K562 (cell line): ENCODE measurements at regions not wholly inside any gene's neighbourhood (a gene's known extent, or its start where the extent isn't known, plus 50 kb on each side); places are given as distances from the start of the nearest gene placed in this dataset.

ENCODE experiments used
- ATAC-seq: fragments of 200-7000 bp; cut with Tn5 transposase; 3 replicates; pipeline ENCODE4 v1.9.1; 2020; ENCODE audit warnings: moderate library complexity
- BruUV-seq: library from RNA; stranded (reverse); fragments of 400-500 nt; replicated peaks from 2 replicates; lab custom pipeline; 2021; lab: Mats Ljungman, UMichigan
- CTCF ChIA-PET: fragments of 300-600 bp; formaldehyde crosslinking; extraction: SDS; loops from one replicate; lab custom pipeline; 2021; ENCODE audit warnings: low intra/inter-chr PET ratio; lab: Yijun Ruan, JAX
- POLR2A ChIA-PET: fragments of 300-600, 350-650 bp; sonication (Branson Sonifier 250); formaldehyde crosslinking; extraction: SDS; loops from one replicate; lab custom pipeline; 2021; ENCODE audit warnings: antibody characterized with exemption, inconsistent platforms; lab: Yijun Ruan, JAX
- DNase-seq, 4 experiments: peaks; one replicate each; pipeline versions ENCODE4 v3.0.0 to v3.0.0-alpha.2; 2011 to 2018; ENCODE audit warnings: low spot score in 3 of 4, mixed read lengths in 3 of 4; ENCODE audit errors: extremely low read depth in 1 of 4
- FAIRE-seq: peaks from 2 replicates; lab custom pipeline; 2011; peaks lifted over from hg19 to GRCh38; lab: Jason Lieb, UNC
- H2AFZ ChIP-seq: 2 replicates; pipeline ENCODE4 v1.6.0; 2011; ENCODE audit warnings: low read depth, low read length, control low read depth, inconsistent platforms
- H3K27ac ChIP-seq: fragments of 200-600 bp; 3 replicates; pipeline ENCODE4 v1.8.0; 2011; ENCODE audit warnings: low read depth, mild to moderate bottlenecking, control low read depth, inconsistent platforms, low read length, moderate library complexity, mixed read lengths; ENCODE audit errors: extremely low read depth
- H3K27me3 ChIP-seq, 2 experiments: fragments of 300-600 bp in 1 of 2; 2 replicates in 1 of 2; 3 replicates in 1 of 2; pipeline versions ENCODE4 v1.6.0 to v1.8.0; 2011; ENCODE audit warnings: inconsistent platforms in 2 of 2, low read length in 2 of 2, mild to moderate bottlenecking in 1 of 2, mixed read lengths in 1 of 2, moderate library complexity in 1 of 2; ENCODE audit not compliant: control insufficient read depth in 2 of 2, insufficient read depth in 2 of 2
- H3K36me3 ChIP-seq: fragments of 300-600 bp; 3 replicates; pipeline ENCODE4 v1.8.0; 2011; ENCODE audit warnings: mild to moderate bottlenecking, low read length, inconsistent platforms; ENCODE audit not compliant: control insufficient read depth, insufficient read depth
- H3K4me1 ChIP-seq, 2 experiments: fragments of 200-600 bp in 1 of 2; replicated peaks in 1 of 2; 2 replicates in 1 of 2; 3 replicates in 1 of 2; pipeline versions ENCODE4 v1.5.1 to v1.8.0; 2011; ENCODE audit warnings: inconsistent platforms in 2 of 2, low read length in 2 of 2, mild to moderate bottlenecking in 1 of 2, mixed read lengths in 1 of 2, moderate library complexity in 1 of 2; ENCODE audit not compliant: control insufficient read depth in 2 of 2, insufficient read depth in 2 of 2
- H3K4me2 ChIP-seq: 2 replicates; pipeline ENCODE4 v1.6.1; 2011; ENCODE audit warnings: low read length, control low read depth, inconsistent platforms, mixed read lengths; ENCODE audit not compliant: insufficient read depth
- H3K4me3 ChIP-seq: fragments of 200-600 bp; sonication (generic), shearing (Covaris generic); 2 replicates; pipeline ENCODE4 v1.5.1; 2016; ENCODE audit warnings: control low read depth, inconsistent platforms
- H3K79me2 ChIP-seq: fragments of 200-600 bp; 3 replicates; pipeline ENCODE4 v1.8.0; 2011; ENCODE audit warnings: low read length, inconsistent platforms; ENCODE audit not compliant: control insufficient read depth, insufficient read depth
- H3K9ac ChIP-seq, 2 experiments: 2 replicates each; pipeline versions ENCODE4 v1.6.0 to v1.6.1; 2011; ENCODE audit warnings: low read depth in 2 of 2, low read length in 2 of 2, control low read depth in 1 of 2, inconsistent platforms in 1 of 2, mild to moderate bottlenecking in 1 of 2, mixed read lengths in 1 of 2; ENCODE audit not compliant: insufficient read depth in 1 of 2
- H3K9me1 ChIP-seq: one replicate; pipeline ENCODE4 v1.6.0; 2011; ENCODE audit warnings: inconsistent platforms, mild to moderate bottlenecking, low read length, moderate library complexity; ENCODE audit not compliant: control insufficient read depth, insufficient read depth
- H3K9me3 ChIP-seq: replicated peaks from 2 replicates; pipeline ENCODE4 v1.5.1; 2011; ENCODE audit warnings: low read depth, low read length, inconsistent platforms; ENCODE audit not compliant: control insufficient read depth, insufficient read depth
- H4K20me1 ChIP-seq: replicated peaks from 2 replicates; pipeline ENCODE4 v1.6.1; 2011; ENCODE audit warnings: low read length, inconsistent platforms, mixed read lengths; ENCODE audit not compliant: control insufficient read depth, insufficient read depth
- CEBPG ChIP-seq, 3 experiments: fragments of 200-800 bp in 1 of 3; sonication (Bioruptor generic) in 1 of 3; sonication (generic) in 1 of 3; formaldehyde crosslinking in 1 of 3; IDR thresholded peaks in 2 of 3; conservative IDR thresholded peaks in 1 of 3; 2 replicates each; pipeline versions ENCODE4 v1.6.1 to v1.8.0; 2016 to 2022; ENCODE audit warnings: missing compliant biosample characterization in 2 of 3, missing genetic modification characterization in 2 of 3, mild to moderate bottlenecking in 1 of 3, missing genetic modification reagents in 1 of 3
- IFI16 ChIP-seq: fragments of 250-450 bp; sonication (Bioruptor Pico); IDR thresholded peaks from 2 replicates; pipeline ENCODE4 v2.1.2; 2022; ENCODE audit warnings: mild to moderate bottlenecking, inconsistent platforms
- ILF3 ChIP-seq: fragments of 450-650 bp; IDR thresholded peaks from 2 replicates; pipeline ENCODE4 v1.6.1; 2018; ENCODE audit warnings: antibody characterized with exemption, mild to moderate bottlenecking, moderate library complexity, borderline replicate concordance
- NRF1 ChIP-seq, 2 experiments: fragments of 450-650 bp; IDR thresholded peaks in 1 of 2; conservative IDR thresholded peaks in 1 of 2; 2 replicates each; pipeline ENCODE4 v1.6.1; 2014; ENCODE audit warnings: mild to moderate bottlenecking in 2 of 2
- PKNOX1 ChIP-seq: fragments of 450-650 bp; IDR thresholded peaks from 2 replicates; pipeline ENCODE4 v1.6.1; 2016
- RAD21 ChIP-seq, 2 experiments: fragments of 250-450 bp in 1 of 2; fragments of 450-650 bp in 1 of 2; sonication (Bioruptor Pico) in 1 of 2; formaldehyde crosslinking in 1 of 2; IDR thresholded peaks in 1 of 2; conservative IDR thresholded peaks in 1 of 2; 2 replicates each; pipeline versions ENCODE4 v1.4.0 to v1.8.0; 2020 to 2022; ENCODE audit warnings: mild to moderate bottlenecking in 2 of 2, moderate library complexity in 1 of 2
- SMC3 ChIP-seq: conservative IDR thresholded peaks from 2 replicates; pipeline ENCODE4 v1.6.1; 2011; ENCODE audit warnings: low read depth, low read length, improper control_type of control experiment; ENCODE audit not compliant: insufficient read depth
- WGBS: fragments of 100-300 bp; shearing (Covaris generic); methylation state at CpG from one replicate; pipeline ENCODE4 v1.1.6; 2016; ENCODE audit warnings: low coverage, mixed read lengths; ENCODE audit not compliant: insufficient coverage; ENCODE audit errors: missing lambda C conversion rate; 5-methylcytosine and 5-hydroxymethylcytosine counted together
- in situ Hi-C: fragments of 300-500 bp; cut with MboI; formaldehyde crosslinking; loops from 4 replicates; pipeline ENCODE4 v1.15.0; 2018; ENCODE audit warnings: inconsistent platforms, mixed read lengths
- intact Hi-C: fragments of 100-400 bp; cut with micrococcal nuclease; formaldehyde crosslinking; loops from 2 replicates; pipeline ENCODE4 v1.14.2; 2022
- TF ChIP-seq, protein P1 (sequence below), 3 experiments: IDR thresholded peaks in 2 of 3; conservative IDR thresholded peaks in 1 of 3; 2 replicates each; pipeline ENCODE4 v1.5.1; 2011 to 2012; ENCODE audit warnings: low read length in 3 of 3, mild to moderate bottlenecking in 3 of 3, control low read depth in 2 of 3, improper control_type of control experiment in 1 of 3, inconsistent platforms in 1 of 3, low read depth in 1 of 3, mixed read lengths in 1 of 3, moderate library complexity in 1 of 3; ENCODE audit not compliant: insufficient read depth in 2 of 3
- TF ChIP-seq, protein P2 (sequence below): IDR thresholded peaks from 2 replicates; pipeline ENCODE4 v1.6.1; 2011; ENCODE audit warnings: borderline replicate concordance, low read depth, mild to moderate bottlenecking, moderate library complexity, low read length; ENCODE audit not compliant: insufficient read depth, poor library complexity, severe bottlenecking
- TF ChIP-seq, protein P3 (sequence below): IDR thresholded peaks from 3 replicates; pipeline ENCODE4 v1.6.1; 2011; ENCODE audit warnings: borderline replicate concordance, mild to moderate bottlenecking; ENCODE audit not compliant: insufficient read length, insufficient read depth

DNA sequence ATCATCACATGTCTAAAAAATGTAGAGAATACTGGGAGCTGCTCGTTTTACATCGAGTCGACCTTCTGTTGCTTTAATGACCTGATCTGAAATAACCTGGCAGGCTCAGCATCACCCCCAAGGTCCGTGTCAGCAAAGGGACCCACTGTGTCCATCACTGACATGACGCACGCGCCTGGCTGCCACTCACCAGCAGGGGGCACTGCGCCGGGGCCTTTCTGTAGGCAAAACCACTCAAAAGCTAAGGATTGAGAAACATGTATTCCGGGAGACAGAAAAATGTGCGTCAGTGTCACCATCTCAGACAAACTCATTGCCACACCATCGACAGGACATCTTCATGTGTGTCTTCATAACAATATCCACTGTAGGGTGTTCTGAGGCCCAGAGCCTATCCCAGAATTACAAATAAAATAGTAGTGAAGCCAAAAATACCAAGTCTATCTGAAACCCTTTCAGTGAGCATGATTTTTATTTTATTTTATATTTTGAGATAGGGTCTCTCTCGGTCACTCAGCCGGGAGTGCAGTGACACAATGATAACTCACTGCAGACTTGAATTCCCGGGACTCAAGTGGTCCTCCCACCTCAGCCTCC is 130.3 kb upstream of the LSM14A start:
- in situ Hi-C loops (no loop called here), intact Hi-C loops (loop anchor here (1.0 kb wide), 2 partner anchors 54 to 103 kb away; no protein-coding TSS in a partner anchor)
- no peaks in the 10 kb centered on the region for H3K4me1 ChIP-seq
- H3K27me3 ChIP-seq: peaks cover 0 to 8% of the 10 kb centered on the region in 2 experiments; a peak in 1 of 5 replicates
- H3K9me3 ChIP-seq: no peaks in the 10 kb centered on the region
- CTCF ChIA-PET: interaction anchor here (0.8 to 1.9 kb wide), 5 partner anchors 102 to 460 kb away, joined by 3 to 14 read pairs (median 7); no protein-coding TSS in a partner anchor
- WGBS: under 1% methylated on average over 15 of the region's 15 CpGs
- H3K9ac ChIP-seq: no peak overlapping the region
- no peak overlapping the region for H2AFZ ChIP-seq
- H3K27ac ChIP-seq: no peak overlapping the region
- H3K9me1 ChIP-seq: no peaks in the 10 kb centered on the region
- no peaks in the 10 kb centered on the region for H3K36me3 ChIP-seq
- BruUV-seq: no TSS peak
- no peak overlapping the region for H3K4me3 ChIP-seq
- no peak overlapping the region for H3K4me2 ChIP-seq
- FAIRE-seq (peak; percentile 61), DNase-seq (peak; percentile 56 to 72 (median 64)), ATAC-seq (peak; percentile 88)
- no peaks in the 10 kb centered on the region for H4K20me1 ChIP-seq
- POLR2A ChIA-PET: interaction anchor here (0.6 to 2.1 kb wide), 3 partner anchors 21 to 245 kb away, joined by 3 to 4 read pairs (median 3); partner anchors contain the start of gene KCTD15
- no peaks in the 10 kb centered on the region for H3K79me2 ChIP-seq
- TF ChIP-seq SMC3 (peak; percentile 42; the same call in 1 of the 2 replicates), CEBPG (CRISPR knock-in tag; IDR thresholded peaks at IDR 0.05) (no peak), CEBPG (tag; conservative IDR thresholded peaks at IDR 0.05 in 1 of 2, IDR thresholded peaks at IDR 0.05 in 1 of 2) (peak in 1 of 2 experiments; percentile 17; a peak in 1 of 4 replicates), NRF1 (conservative IDR thresholded peaks at IDR 0.05 in 1 of 2, IDR thresholded peaks at IDR 0.05 in 1 of 2) (peak; percentile 6 to 44; a peak in 3 of 4 replicates), IFI16 (CRISPR knock-in tag) (no peak), ILF3 (no peak), PKNOX1 (peak; percentile 71), RAD21 (CRISPR knock-in tag; conservative IDR thresholded peaks at IDR 0.05 in 1 of 2, IDR thresholded peaks at IDR 0.05 in 1 of 2) (peak; percentile 29 to 67; a peak in 3 of 4 replicates)
- TF ChIP-seq, protein P1, sequence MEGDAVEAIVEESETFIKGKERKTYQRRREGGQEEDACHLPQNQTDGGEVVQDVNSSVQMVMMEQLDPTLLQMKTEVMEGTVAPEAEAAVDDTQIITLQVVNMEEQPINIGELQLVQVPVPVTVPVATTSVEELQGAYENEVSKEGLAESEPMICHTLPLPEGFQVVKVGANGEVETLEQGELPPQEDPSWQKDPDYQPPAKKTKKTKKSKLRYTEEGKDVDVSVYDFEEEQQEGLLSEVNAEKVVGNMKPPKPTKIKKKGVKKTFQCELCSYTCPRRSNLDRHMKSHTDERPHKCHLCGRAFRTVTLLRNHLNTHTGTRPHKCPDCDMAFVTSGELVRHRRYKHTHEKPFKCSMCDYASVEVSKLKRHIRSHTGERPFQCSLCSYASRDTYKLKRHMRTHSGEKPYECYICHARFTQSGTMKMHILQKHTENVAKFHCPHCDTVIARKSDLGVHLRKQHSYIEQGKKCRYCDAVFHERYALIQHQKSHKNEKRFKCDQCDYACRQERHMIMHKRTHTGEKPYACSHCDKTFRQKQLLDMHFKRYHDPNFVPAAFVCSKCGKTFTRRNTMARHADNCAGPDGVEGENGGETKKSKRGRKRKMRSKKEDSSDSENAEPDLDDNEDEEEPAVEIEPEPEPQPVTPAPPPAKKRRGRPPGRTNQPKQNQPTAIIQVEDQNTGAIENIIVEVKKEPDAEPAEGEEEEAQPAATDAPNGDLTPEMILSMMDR (IDR thresholded peaks at IDR 0.05 in 2 of 3, conservative IDR thresholded peaks at IDR 0.05 in 1 of 3; ENCODE audit: insufficient read depth in 2 of 3, low read depth in 1 of 3, low read length in 3 of 3): peak; percentile 82 to 92 (median 82)
- TF ChIP-seq, protein P2, sequence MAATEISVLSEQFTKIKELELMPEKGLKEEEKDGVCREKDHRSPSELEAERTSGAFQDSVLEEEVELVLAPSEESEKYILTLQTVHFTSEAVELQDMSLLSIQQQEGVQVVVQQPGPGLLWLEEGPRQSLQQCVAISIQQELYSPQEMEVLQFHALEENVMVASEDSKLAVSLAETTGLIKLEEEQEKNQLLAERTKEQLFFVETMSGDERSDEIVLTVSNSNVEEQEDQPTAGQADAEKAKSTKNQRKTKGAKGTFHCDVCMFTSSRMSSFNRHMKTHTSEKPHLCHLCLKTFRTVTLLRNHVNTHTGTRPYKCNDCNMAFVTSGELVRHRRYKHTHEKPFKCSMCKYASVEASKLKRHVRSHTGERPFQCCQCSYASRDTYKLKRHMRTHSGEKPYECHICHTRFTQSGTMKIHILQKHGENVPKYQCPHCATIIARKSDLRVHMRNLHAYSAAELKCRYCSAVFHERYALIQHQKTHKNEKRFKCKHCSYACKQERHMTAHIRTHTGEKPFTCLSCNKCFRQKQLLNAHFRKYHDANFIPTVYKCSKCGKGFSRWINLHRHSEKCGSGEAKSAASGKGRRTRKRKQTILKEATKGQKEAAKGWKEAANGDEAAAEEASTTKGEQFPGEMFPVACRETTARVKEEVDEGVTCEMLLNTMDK: peak; percentile 55
- TF ChIP-seq, protein P3, sequence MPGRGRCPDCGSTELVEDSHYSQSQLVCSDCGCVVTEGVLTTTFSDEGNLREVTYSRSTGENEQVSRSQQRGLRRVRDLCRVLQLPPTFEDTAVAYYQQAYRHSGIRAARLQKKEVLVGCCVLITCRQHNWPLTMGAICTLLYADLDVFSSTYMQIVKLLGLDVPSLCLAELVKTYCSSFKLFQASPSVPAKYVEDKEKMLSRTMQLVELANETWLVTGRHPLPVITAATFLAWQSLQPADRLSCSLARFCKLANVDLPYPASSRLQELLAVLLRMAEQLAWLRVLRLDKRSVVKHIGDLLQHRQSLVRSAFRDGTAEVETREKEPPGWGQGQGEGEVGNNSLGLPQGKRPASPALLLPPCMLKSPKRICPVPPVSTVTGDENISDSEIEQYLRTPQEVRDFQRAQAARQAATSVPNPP: no peak
